ENCODE measurements at regions not wholly inside any gene's neighbourhood (a gene's known extent, or its start where the extent isn't known, plus 50 kb on each side); places are given as distances from the start of the nearest gene placed in this dataset.

GRCh38 chr2:58917596-58917995 is 676.5 kb upstream of the FANCL start:
- no peak for TF ChIP-seq CTCF (IDR thresholded peaks at IDR 0.05)
- no peak for TF ChIP-seq POLR2A (IDR thresholded peaks at IDR 0.05)
